HepG2 (cell line): ENCODE measurements at regions not wholly inside any gene's neighbourhood (a gene's known extent, or its start where the extent isn't known, plus 50 kb on each side); places are given as distances from the start of the nearest gene placed in this dataset.
A peak's percentile ranks its signal among the peaks of the same experiment; 100 is the strongest.

Experiments used
- ATAC-seq: fragments of 200-7000 bp; cut with Tn5 transposase; 3 replicates; pipeline ENCODE4 v1.9.1; 2020; ENCODE audit warnings: mild to moderate bottlenecking, moderate library complexity
- BruUV-seq: library from RNA; stranded (reverse); fragments of 400-500 nt; replicated peaks from 2 replicates; lab custom pipeline; 2021; lab: Mats Ljungman, UMichigan
- CTCF ChIA-PET: fragments of 300-600 bp; formaldehyde crosslinking; extraction: SDS; loops from one replicate; lab custom pipeline; 2021; ENCODE audit warnings: low total read pairs, inconsistent platforms, low intra/inter-chr PET ratio; lab: Yijun Ruan, JAX
- POLR2A ChIA-PET: fragments of 350-600 bp; sonication (Branson Sonifier 250); formaldehyde crosslinking; loops from one replicate; lab custom pipeline; 2020; ENCODE audit warnings: antibody characterized with exemption, inconsistent platforms; lab: Yijun Ruan, JAX
- DNase-seq: peaks from one replicate; pipeline ENCODE4 v3.0.0-alpha.2; 2015; ENCODE audit warnings: low spot score
- FAIRE-seq: peaks from 3 replicates; lab custom pipeline; 2011; peaks lifted over from hg19 to GRCh38; lab: Jason Lieb, UNC
- H2AFZ ChIP-seq: one replicate; pipeline ENCODE4 v1.6.1; 2011; ENCODE audit warnings: low read length, inconsistent platforms
- H3K27ac ChIP-seq: fragments of 300-600 bp; 3 replicates; pipeline ENCODE4 v1.8.0; 2011; ENCODE audit warnings: mixed run types, mild to moderate bottlenecking, mixed read lengths, low read length, inconsistent platforms; ENCODE audit not compliant: insufficient read depth; ENCODE audit errors: extremely low read length
- H3K27me3 ChIP-seq, 2 experiments: fragments of 200-600 bp in 1 of 2; 2 replicates in 1 of 2; 3 replicates in 1 of 2; pipeline versions ENCODE4 v1.6.0 to v1.8.0; 2011; ENCODE audit warnings: low read length in 2 of 2, mild to moderate bottlenecking in 2 of 2, moderate library complexity in 2 of 2, inconsistent platforms in 1 of 2; ENCODE audit not compliant: insufficient read depth in 2 of 2, control insufficient read depth in 1 of 2
- H3K36me3 ChIP-seq, 2 experiments: fragments of 200-600 bp in 1 of 2; replicated peaks in 1 of 2; 2 replicates in 1 of 2; 3 replicates in 1 of 2; pipeline versions ENCODE4 v1.5.1 to v1.8.0; 2011; ENCODE audit warnings: low read length in 2 of 2, inconsistent platforms in 1 of 2; ENCODE audit not compliant: insufficient read depth in 2 of 2, control insufficient read depth in 1 of 2
- H3K4me1 ChIP-seq: 2 replicates; pipeline ENCODE4 v1.5.1; 2012; ENCODE audit warnings: low read length, inconsistent platforms; ENCODE audit not compliant: insufficient read depth
- H3K4me2 ChIP-seq: 2 replicates; pipeline ENCODE4 v1.6.0; 2011; ENCODE audit warnings: low read depth, low read length, inconsistent platforms
- H3K4me3 ChIP-seq, 3 experiments: fragments of 200-600 bp in 1 of 3; sonication (generic), shearing (Covaris generic) in 1 of 3; replicated peaks in 1 of 3; 2 replicates each; pipeline ENCODE4 v1.5.1; 2011 to 2016; ENCODE audit warnings: low read length in 3 of 3, inconsistent platforms in 2 of 3, low read depth in 2 of 3, mild to moderate bottlenecking in 2 of 3, control low read depth in 1 of 3, mixed read lengths in 1 of 3; ENCODE audit not compliant: insufficient read depth in 1 of 3
- H3K79me2 ChIP-seq: one replicate; pipeline ENCODE4 v1.6.1; 2011; ENCODE audit warnings: low read length, inconsistent platforms; ENCODE audit not compliant: insufficient read depth
- H3K9ac ChIP-seq: 2 replicates; pipeline ENCODE4 v1.6.0; 2011; ENCODE audit warnings: mild to moderate bottlenecking, low read depth, low read length, inconsistent platforms; ENCODE audit not compliant: insufficient read depth
- H3K9me3 ChIP-seq: 2 replicates; pipeline ENCODE4 v1.5.1; 2012; ENCODE audit warnings: mild to moderate bottlenecking, low read length
- H4K20me1 ChIP-seq: 2 replicates; pipeline ENCODE4 v1.6.0; 2011; ENCODE audit warnings: inconsistent platforms, mild to moderate bottlenecking, low read length, moderate library complexity; ENCODE audit not compliant: insufficient read depth
- ADNP ChIP-seq: sonication (generic); formaldehyde crosslinking; IDR thresholded peaks from 2 replicates; pipeline ENCODE4 v1.4.0; 2020; ENCODE audit warnings: missing genetic modification reagents
- CREB1 ChIP-seq, 2 experiments: fragments of 450-650 bp in 1 of 2; IDR thresholded peaks; 2 replicates each; pipeline ENCODE4 v1.6.1; 2016 to 2017; ENCODE audit warnings: control low read depth in 1 of 2, mild to moderate bottlenecking in 1 of 2, missing compliant biosample characterization in 1 of 2, missing genetic modification characterization in 1 of 2
- CTCF ChIP-seq: sonication (generic); formaldehyde crosslinking; IDR thresholded peaks from 2 replicates; pipeline ENCODE4 v1.5.0; 2020; ENCODE audit warnings: mild to moderate bottlenecking, missing genetic modification reagents, moderate library complexity
- SRF ChIP-seq: IDR thresholded peaks from 2 replicates; pipeline ENCODE4 v1.6.1; 2011; ENCODE audit warnings: mild to moderate bottlenecking, low read depth, low read length, moderate library complexity
- ZNF770 ChIP-seq: sonication (generic); formaldehyde crosslinking; IDR thresholded peaks from 2 replicates; pipeline ENCODE4 v1.5.0; 2020; ENCODE audit warnings: mild to moderate bottlenecking, missing genetic modification reagents
- WGBS: methylation state at CpG from one replicate; pipeline ENCODE4 v1.1.6; 2017; ENCODE audit warnings: low lambda C conversion rate; 5-methylcytosine and 5-hydroxymethylcytosine counted together
- in situ Hi-C: cut with HindIII; loops from 2 replicates; pipeline ENCODE4 v1.10.0; 2017; ENCODE audit warnings: low pct_unique_long_range_greater_than_20kb; ENCODE audit not compliant: extremely low pct_ligation_motif_present
- intact Hi-C: fragments of 100-400 bp; cut with micrococcal nuclease; formaldehyde crosslinking; loops from one replicate; pipeline ENCODE4 v1.10.0; 2022; ENCODE audit not compliant: unreplicated experiment

- TF ChIP-seq CTCF = 0 out of 2 replicates have a peak, but pooled peaks have one; percentile 6
- peak; percentile 71; the same call in 1 of the 2 replicates for TF ChIP-seq ADNP (CRISPR knock-in tag)
These were observed 50.1 kb upstream of the JPH3 start (continued) for GRCh38 chr16:87552072-87552718.

GRCh38 chr16:87551487-87551886, 50.8 kb upstream of the JPH3 start:
- TF ChIP-seq CREB1 (IDR thresholded peaks at IDR 0.05) = no peak
- TF ChIP-seq CREB1 (CRISPR knock-in tag; IDR thresholded peaks at IDR 0.05) = no peak
- TF ChIP-seq ZNF770 (CRISPR knock-in tag) = peak; percentile 2
- peak; percentile 69; the same call in 1 of the 2 replicates for TF ChIP-seq SRF
- Histone ChIP-seq H4K20me1 (no peaks in the 10 kb centered on the region; the same call in 1 of the 2 replicates), H3K4me2 (no peak overlapping the region), H3K4me1 (peaks cover 34% of the 10 kb centered on the region), H3K79me2 (no peaks in the 10 kb centered on the region), H3K27me3 (peaks cover 12 to 53% of the 10 kb centered on the region in 2 experiments; a peak in 4 of 5 replicates), H2AFZ (no peak overlapping the region), H3K9ac (no peak overlapping the region), H3K36me3 (no peaks in the 10 kb centered on the region), H3K27ac (no peak overlapping the region), H3K4me3 (no peak overlapping the region), H3K9me3 (no peaks in the 10 kb centered on the region)
- FAIRE-seq (no peak), DNase-seq (no peak), ATAC-seq (peak; percentile 48)
- no TSS peak for BruUV-seq
- WGBS = under 1% methylated on average over 4 of the region's 5 CpGs
- ChIA-PET CTCF (interaction anchor here (1.8 kb wide), 1 partner anchor 85 kb away, joined by 9 read pairs; no protein-coding TSS in a partner anchor), POLR2A (no interaction called here)
- intact Hi-C loops = no loop called here
- in situ Hi-C loops = no loop called here
